ENCODE measurements at regions not wholly inside any gene's neighbourhood (a gene's known extent, or its start where the extent isn't known, plus 50 kb on each side); places are given as distances from the start of the nearest gene placed in this dataset.
A peak's percentile ranks its signal among the peaks of the same experiment; 100 is the strongest.

DNA sequence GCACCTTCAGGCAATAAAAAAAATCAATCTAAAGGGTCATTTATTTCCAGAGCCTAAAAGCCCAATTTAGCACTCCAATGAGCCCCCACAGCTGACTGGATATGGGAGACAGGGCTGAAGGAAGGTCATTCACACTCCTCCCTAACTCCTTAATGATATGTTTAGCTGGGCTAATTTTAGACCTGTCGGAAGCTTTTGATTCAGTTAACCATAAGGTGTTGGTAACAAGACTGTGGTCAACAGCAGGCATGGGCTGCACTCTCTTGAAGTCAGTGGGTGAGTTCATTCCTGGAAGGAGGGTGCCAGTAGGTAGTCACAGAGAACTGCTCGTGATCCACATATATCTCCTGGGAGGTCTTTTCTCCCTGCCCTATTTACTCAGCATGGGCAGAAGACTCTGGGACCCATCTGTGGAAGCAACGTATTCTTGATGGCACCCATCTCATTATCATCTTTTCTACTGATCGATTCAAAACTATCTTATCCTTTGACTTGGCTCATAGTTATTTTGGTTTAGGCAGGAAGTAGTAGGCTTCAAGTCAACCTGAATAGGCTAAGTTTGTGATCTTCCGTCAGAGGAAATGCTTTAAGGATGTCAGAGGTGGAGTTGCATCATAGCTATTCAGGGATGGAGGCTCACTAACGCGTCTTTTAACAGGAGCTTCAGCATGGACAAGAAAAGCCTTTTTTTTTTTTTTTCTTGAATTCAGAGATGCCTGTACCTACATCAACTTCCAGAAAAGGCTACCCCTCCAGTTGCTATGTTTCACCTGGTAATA lies 367.7 kb upstream of the SLC30A5 start:
- H3K27ac ChIP-seq = no peak overlapping the region
- no peak for DNase-seq (ENCODE audit: low read depth, low spot score)

DNA sequence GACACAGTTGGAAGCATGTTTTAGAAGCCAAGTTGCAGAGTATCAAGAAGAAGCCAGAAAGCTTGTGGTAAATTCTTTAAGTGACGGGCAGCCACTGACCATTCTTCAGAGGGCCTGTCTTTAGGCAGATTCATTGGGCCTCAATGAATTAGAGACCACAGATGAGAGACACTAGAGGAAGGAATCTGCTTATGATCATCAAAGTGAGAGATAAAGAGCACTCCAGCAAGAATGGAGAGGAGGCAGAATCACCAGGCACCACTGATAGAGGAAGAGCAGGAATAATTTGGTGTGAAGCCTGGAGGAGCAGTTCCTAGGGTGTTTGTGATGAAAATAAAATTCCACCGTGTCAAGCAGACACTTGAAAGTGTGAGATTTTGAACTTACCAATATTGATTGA lies 365.9 kb upstream of the SLC30A5 start:
- no peak for DNase-seq (ENCODE audit: low read depth, low spot score)
- H3K27ac ChIP-seq = no peak overlapping the region

DNA sequence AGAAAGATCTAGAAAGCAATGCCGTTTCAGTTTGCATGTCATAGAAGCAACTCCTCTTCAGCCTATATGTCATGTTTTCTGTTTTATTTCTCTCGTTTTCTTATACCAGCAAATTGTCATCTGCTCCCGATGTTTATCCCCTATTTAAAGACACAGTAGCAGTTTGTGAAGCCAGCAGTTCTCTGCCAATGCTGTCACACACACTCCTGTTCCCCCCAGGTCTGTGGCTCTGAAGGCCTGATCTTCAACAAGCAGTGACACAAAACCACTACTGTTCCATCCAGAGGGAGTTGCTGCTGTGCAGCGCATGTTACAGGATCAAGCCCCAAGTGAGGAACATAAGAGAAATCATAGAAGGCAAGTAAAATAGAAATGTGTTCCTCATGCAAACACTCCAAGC lies 364.1 kb upstream of the SLC30A5 start:
- no peak overlapping the region for H3K27ac ChIP-seq
- no peak for DNase-seq (ENCODE audit: low read depth, low spot score)

DNA sequence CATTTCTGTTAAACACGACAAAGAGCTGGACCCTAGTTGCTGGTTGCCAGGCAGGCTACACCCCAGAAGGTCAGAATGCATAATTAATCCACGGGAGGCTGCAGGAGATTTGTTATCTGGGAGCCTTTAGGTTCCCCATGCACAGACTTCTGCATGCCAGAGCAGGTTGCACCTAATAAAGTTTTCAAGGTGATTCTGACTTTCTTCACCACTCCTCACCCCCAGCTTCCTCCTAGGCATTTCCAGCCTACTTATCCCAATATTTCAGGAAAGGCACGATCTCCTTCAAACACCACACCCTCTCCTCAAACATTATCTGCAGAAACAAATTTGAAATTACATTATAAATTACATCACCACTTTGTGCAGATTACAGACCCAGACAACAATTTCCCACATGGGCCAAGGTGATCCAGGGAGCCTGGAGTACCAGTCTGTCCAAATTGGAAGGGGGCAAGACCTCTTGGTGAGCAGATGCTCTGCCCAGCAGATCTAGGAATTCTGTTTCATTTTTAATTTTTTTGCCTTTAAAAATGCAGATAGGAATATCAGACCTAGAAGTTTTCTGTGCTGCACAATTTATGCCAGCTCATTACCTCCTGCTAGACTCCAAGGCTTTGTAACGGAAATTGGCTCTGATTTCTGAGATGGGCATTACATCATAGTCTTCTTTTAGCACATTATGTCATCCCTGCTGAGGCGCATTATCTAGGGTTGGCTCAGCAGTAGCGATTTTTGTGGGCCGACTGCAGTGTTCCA lies 363.4 kb upstream of the SLC30A5 start:
- no peak for DNase-seq (ENCODE audit: low read depth, low spot score)
- H3K27ac ChIP-seq = no peak overlapping the region

DNA sequence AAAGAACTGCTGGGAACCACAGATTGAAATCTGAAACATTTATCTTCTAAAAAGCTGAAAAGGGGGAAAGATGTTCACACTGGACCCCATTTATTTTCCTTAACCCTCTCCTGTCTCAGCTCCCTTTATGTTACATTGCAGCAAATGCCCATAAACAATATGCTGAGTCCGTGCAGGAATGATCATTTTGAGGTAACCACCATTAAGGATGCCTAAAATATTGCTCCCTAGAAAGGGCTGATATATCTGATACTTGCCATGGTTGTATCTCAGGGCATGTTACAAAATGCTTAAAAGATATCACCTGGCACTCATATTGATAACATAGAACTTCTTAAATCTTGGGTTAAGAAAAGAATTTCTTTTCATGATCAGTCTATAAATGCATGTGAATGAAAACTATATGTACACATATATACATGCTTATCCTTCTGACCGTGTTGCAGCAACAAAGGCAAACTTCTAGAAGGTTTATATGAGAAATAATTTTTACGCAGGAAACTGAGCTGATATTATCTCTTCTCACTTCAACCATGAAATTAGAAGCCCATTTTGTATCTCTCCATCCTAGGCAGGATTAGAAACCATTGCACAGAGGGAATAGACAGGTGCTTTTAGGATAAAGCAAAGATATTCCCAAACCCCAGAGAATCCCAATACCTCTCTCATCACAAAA lies 362.7 kb upstream of the SLC30A5 start:
- DNase-seq (ENCODE audit: low read depth, low spot score) = no peak
- no peak overlapping the region for H3K27ac ChIP-seq

DNA sequence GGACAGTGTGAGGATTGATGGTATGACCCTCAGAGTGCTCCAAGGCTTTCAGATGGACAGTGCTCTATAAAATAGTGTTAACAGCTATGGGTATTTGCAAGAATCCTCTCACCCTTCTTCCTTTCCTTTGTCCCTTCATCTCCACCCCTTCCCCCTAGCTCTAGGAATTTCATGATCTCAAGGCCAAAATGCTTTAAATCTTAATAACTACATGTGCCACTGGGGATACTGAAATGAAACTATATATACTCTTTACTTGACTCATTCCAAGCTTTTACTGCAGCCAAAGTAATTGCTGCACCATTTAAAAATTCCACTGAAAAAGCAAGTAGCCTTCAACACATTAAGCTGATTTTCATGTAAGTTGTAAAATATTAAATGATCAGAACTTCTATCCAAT lies 361.6 kb upstream of the SLC30A5 start:
- no peak overlapping the region for H3K27ac ChIP-seq
- no peak for DNase-seq (ENCODE audit: low read depth, low spot score)

DNA sequence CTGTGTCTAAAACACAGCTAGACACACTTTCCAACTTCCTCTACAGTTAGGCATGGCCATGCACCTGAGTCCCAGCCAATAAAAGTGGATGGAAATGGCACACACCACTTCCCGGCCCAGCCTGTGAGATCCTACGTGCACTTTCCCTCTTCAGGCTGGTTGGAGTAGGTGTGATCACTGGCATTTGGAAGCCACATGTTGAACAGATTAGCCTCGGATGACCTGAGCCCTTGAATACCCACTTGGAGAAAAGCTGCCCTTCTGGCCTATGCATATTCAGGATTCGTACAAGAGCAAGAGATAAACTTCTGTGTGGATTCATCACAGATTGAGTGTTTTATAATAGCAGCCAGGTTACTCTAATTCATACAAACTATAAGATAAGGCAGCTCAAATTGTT lies 359.0 kb upstream of the SLC30A5 start:
- DNase-seq (ENCODE audit: low read depth, low spot score) = no peak
- H3K27ac ChIP-seq = no peak overlapping the region

DNA sequence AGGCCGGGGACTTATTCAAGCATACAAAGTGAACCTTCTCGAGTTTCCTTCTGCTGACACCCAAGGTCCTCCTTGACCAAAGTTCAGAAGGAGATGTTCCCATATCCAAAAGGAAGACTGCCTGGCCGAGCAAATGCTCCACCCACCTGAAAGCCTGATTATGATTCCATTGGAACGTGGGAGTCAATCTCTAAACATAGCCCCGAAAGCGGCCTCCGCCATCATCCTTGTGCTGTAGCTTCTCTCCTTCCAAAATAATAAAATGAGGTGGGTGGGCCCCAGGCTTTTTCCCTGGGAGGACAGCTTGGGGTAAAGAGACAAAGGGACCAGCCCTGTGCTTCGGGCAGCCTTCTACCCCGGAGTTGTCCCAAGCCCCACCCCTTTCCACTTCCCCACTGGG lies 355.6 kb upstream of the SLC30A5 start:
- DNase-seq (ENCODE audit: low read depth, low spot score) = no peak

DNA sequence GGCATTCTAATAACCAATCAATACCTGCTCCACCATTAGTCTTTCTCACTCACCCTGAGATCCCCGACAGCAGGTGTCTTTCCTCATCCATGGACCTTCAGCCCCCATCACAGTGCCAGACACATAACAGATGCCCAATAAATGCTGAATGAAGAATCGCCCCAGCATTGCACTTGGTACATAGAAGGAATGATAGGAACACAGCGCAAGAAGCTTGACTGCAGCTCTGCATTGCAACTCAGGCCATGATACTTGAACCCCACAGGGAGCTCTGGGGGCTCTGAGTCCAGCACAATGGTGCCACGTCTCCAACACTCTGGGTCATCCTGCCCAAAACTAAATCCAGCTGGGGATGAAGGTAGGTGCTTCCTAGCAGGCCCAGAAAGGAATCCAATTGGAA lies 355.0 kb upstream of the SLC30A5 start:
- no peak for DNase-seq (ENCODE audit: low read depth, low spot score)
- H3K27ac ChIP-seq = no peak overlapping the region

More for the DNA sequence above, 355.6 kb upstream of the SLC30A5 start:
- no peak overlapping the region for H3K27ac ChIP-seq

DNA sequence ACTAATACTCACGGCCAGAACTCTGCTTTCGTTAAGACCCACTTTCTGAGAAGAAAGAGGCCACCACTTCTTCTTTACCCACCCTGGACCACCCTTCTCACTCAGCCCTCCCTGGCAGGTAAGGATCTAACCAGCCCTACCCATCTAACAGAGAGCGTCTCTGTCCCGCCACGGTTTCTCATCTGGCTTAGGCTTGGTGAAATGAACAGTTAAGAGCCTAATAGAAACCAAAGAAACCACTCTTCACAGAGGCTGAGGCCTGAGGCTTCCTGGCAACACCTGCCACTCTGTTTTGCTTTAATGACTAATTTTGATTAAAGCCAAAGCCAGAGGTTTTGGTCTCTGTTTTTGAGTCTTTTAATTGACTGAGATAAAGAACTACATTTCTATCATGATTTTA lies 354.1 kb upstream of the SLC30A5 start:
- no peak for DNase-seq (ENCODE audit: low read depth, low spot score)

DNA sequence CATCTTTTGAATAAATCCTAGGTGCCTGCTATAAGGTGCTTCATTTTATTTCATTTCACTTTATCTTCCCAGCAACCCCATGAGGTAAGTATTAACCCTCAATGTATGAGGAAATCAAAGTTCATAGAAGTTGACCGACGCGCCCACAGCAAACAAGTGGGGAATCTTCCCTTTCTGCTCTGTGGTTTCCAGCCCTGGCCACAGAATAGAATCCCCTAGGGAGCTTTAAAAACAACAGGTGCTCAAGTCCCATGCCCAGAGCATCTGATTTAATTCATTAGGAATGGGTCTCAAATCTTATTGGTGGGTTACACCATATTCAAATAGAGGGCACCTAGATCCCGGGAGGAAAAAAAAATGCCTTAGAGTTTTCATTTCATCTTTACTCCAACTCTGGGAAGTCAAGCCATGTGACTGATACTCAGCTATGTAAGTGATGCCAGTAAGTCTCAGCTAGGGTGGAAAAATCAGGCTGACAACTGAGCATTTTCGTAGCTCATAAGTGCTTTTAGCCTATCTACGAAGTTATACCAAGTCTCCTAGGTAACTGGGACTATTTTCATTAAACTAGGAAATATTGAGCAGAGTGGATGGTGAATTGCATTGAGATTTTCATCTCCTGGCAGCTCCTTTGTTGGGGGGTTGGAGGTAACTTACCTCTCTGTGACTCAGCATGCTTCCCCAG lies 353.4 kb upstream of the SLC30A5 start:
- DNase-seq (ENCODE audit: low read depth, low spot score) = no peak
- no peak overlapping the region for H3K27ac ChIP-seq

More for the DNA sequence above, 354.1 kb upstream of the SLC30A5 start:
- no peak overlapping the region for H3K27ac ChIP-seq

DNA sequence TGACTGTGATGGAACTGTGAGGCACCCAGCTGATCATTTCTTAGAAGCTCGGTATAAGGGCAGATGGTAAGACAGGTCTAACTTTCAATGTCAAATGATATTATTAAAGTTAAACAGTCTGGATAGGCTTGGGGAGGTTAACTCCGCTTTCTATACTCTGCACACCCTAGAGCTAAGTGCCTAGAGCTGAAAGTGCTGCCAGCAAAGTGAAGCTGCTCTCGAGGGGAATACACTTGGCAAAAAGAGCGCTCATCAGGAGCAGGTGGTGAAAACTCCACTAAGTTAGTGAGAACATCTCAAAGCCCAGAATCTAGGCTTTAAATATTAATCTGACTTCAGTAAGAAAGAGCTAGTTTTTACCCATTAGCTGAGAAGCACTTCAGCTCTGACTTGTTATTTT lies 349.6 kb upstream of the SLC30A5 start:
- no peak for DNase-seq (ENCODE audit: low read depth, low spot score)
- no peak overlapping the region for H3K27ac ChIP-seq

DNA sequence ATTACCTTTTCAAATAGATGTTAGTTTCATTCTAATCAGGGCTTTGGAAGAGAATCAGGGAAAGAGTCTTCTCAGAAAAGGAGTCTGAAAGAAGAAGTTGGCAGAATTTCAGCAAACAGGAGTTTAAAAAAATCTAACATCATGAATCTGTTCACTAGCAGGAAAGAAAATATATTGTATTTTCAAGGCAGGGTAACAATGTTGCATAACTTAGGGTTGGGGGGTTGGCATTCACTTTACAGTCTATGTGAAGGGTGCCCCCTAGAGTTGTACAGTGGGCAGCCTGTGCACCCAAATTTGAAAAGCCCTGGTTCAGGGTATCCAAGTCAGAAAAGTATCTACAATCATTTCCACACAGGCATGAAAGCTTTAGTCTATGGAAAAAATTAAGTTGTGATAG lies 348.4 kb upstream of the SLC30A5 start:
- H3K27ac ChIP-seq = no peak overlapping the region
- DNase-seq (ENCODE audit: low read depth, low spot score) = no peak

DNA sequence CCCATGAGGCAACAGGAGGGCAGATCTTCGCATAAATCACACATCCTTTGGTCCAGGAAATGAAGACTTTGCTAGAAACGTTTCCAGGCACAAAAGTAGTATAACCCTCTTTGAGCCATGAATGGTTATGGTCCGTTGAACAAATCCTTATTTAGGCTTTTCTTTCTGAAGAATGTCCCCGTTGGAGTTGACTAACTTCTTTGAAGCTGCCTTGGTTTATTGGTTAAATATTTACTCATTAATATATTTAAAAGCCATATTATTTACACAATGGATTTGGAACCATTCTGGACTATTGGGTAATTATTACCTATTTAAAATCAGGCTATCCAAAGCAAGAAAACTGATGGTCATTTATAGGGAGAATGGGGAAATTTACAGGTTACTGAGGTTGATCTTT lies 347.6 kb upstream of the SLC30A5 start:
- H3K27ac ChIP-seq = no peak overlapping the region
- DNase-seq (ENCODE audit: low read depth, low spot score) = no peak

DNA sequence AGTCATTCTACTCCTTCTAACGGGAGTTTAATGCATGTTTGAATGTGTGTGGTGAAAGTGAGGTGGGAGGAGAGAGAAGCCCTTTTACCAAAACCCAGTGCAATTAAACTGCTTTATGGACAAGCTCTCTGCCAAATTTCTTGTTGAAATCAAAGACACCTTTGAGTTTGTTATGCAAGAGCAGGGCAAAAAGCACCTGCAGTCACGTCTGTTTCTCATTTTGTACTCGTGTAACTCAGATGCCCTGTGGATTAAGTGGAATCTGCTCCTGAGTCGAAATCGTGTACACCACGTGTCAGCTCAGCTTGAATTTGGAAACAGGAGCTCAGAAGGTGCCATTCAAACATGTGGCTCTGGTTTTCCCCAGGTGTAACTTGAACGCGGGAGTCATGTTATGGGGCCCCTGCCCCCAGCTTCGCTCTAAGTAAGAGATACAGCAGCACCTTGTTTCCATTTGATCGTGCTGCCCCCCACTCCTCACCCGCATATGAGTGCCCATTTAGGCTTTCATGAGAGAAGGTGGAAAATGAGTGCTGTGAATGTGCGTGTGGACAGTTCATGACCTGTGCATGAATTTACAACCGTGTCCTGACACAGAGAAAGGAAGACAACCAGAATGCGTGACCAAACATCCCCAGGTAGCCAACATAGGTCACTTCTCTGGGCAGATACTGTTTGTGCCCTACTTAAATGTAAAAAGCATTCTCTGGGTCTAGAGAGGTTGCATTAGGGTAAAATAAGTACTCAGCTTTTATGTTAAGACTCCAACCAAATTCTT lies 347.0 kb upstream of the SLC30A5 start:
- no peak for DNase-seq (ENCODE audit: low read depth, low spot score)
- no peak overlapping the region for H3K27ac ChIP-seq

DNA sequence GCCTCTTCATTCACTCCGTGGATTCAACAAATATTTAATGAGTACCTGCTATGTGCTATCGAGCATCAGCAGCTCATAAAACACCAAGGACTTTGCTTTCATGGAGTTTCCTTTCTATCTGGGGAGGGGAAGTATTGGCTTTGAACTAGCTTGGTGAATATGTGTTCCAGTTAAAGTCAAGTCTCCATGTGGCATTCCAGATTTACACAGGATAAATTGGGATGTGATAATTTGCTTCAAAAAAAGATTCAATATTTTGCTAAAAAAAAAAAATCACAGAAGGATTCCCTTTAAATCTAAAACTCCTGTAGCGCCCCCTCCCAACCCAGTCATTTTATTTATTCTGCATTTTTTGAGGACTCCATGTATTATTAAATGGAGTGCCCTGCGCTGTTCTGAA lies 346.3 kb upstream of the SLC30A5 start:
- no peak overlapping the region for H3K27ac ChIP-seq
- DNase-seq (ENCODE audit: low read depth, low spot score) = no peak

DNA sequence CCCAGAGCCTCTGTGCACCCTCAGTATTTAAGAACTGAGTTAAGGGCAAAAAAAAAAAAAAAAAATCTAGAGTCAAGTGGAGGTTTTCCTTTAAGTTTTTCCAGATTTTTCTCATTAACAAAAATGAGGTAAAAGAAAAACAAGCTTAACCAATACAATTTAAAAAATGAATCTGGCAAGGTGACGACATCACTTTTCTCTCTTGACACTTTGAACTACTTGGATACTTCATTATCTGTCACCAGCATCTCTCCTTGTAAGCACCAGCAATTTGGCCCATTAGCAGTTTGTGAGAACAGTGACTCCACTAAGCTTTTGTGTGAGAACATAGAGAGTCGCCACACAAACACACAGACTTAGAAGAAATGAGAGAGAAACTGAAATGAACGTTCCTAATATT lies 345.7 kb upstream of the SLC30A5 start:
- no peak overlapping the region for H3K27ac ChIP-seq
- DNase-seq (ENCODE audit: low read depth, low spot score) = no peak

DNA sequence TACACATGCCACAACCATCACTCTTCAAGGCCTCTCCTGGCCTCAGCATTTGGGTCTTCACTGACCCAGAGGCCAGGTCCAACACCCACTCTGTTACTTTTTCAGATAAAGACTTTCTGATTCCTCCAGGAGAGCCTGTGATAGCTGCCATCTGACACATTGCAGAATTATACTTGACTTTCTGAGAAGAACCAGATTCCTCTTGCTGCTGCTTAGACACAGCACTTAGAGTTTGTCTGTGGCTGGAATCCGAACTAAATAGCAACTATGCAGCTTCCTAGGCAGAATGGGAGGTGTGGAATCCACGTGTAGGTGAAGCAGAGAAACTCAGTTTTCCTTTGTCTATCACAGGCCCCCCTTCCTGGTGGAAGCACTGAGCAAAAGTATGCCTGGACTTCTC lies 344.7 kb upstream of the SLC30A5 start:
- no peak for DNase-seq (ENCODE audit: low read depth, low spot score)
- H3K27ac ChIP-seq = no peak overlapping the region

DNA sequence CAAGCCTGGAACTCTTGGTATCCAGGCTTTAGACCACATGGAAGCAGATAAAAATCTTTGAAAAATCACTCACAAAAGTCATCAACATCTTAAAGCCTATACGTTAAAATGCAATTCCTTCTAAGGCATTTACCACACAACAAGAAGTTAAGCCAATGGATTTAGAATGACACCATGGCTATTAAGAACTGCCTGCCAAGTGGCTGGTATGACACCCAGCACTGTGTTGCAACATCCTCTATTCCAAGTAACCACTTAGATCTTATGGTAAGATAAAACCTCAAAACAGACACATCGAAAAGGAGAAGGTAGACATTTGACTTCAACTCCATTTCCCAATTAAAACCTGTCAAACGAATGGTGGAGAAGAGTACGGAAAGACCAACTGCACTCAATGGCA lies 344.2 kb upstream of the SLC30A5 start:
- peak; percentile 3 for DNase-seq (ENCODE audit: low read depth, low spot score)
- H3K27ac ChIP-seq = no peak overlapping the region

DNA sequence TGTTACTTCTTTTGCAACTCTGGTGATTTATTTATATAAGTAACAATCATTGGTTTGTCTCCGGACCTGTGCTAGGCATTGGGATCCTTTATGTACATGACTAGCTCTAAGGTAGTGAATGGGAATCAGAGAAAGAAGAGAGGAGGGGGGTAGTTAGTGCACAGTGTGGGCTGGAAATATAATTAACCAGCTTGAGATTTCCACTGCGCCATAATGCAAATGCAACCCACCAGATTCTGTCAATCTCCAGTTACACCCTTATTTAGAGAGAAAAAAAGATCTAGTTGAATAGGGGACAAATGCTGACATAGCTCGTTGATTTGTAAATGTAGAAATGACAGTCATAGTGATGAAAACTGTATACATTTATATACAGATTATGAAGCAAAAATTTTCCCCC lies 342.2 kb upstream of the SLC30A5 start:
- DNase-seq (ENCODE audit: low read depth, low spot score) = no peak
- H3K27ac ChIP-seq = no peak overlapping the region
